Activated CD8-positive, alpha-beta T cell treated with anti-CD3 and anti-CD28 coated beads for 36 hours (primary cell): ENCODE measurements at regions not wholly inside any gene's neighbourhood (a gene's known extent, or its start where the extent isn't known, plus 50 kb on each side); places are given as distances from the start of the nearest gene placed in this dataset.

Source experiments
- ATAC-seq: fragments of 200-7000 bp; cut with Tn5 transposase; one replicate; pipeline ENCODE4 v1.10.0; 2021; ENCODE audit warnings: mild to moderate bottlenecking, moderate library complexity
- CTCF ChIA-PET: fragments of 350-600 bp; sonication (Branson Sonifier 250); formaldehyde crosslinking; loops from one replicate; lab custom pipeline; 2021; ENCODE audit warnings: antibody characterized with exemption; lab: Charles Lee
- POLR2A ChIA-PET: fragments of 350-600 bp; sonication (Branson Sonifier 250); formaldehyde crosslinking; loops from one replicate; lab custom pipeline; 2021; ENCODE audit warnings: antibody characterized with exemption; lab: Charles Lee
- DNase-seq: peaks from one replicate; pipeline ENCODE4 v3.0.0-alpha.2; 2020
- H3K27ac Mint-ChIP-seq: one replicate; pipeline ENCODE4 v1.8.0; 2021; ENCODE audit warnings: mild to moderate bottlenecking, mixed read lengths
- H3K27me3 Mint-ChIP-seq: one replicate; pipeline ENCODE4 v1.8.0; 2021; ENCODE audit warnings: mixed read lengths
- H3K36me3 Mint-ChIP-seq: one replicate; pipeline ENCODE4 v1.8.0; 2021; ENCODE audit warnings: low read depth, mixed read lengths
- H3K4me1 Mint-ChIP-seq: one replicate; pipeline ENCODE4 v1.8.0; 2021; ENCODE audit warnings: low read depth, mixed read lengths
- H3K4me3 Mint-ChIP-seq: one replicate; pipeline ENCODE4 v1.8.0; 2021; ENCODE audit warnings: mild to moderate bottlenecking, moderate library complexity, mixed read lengths
- H3K9me3 Mint-ChIP-seq: one replicate; pipeline ENCODE4 v1.8.0; 2021; ENCODE audit warnings: mixed read lengths
- intact Hi-C: fragments of 100-400 bp; cut with micrococcal nuclease; formaldehyde crosslinking; loops from one replicate; pipeline ENCODE4 v1.10.0; 2022
- TF ChIP-seq, protein P1 (sequence below): fragments of 200-600 bp; IDR thresholded peaks from one replicate; pipeline ENCODE4 v1.8.0; 2022; ENCODE audit warnings: antibody characterized with exemption, mild to moderate bottlenecking

DNA sequence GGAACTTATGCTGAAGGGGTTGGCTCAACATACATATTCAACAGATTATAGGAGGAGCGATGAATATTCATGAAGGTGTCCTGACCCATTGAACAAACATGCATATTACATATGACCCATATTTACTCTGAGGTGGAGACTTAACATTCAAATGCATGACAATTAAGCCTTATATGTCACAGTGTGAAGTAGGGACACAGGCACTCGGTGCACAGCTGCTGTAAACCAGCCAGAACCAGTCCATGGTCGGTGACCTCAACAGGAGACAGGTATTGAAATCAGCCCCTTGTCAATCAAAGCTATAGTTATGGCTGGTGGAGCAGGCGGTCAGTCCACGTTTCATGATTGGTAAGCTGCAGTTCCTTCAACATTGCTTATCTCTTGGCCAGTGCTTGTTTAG is 347.3 kb downstream of the THBS2 start:
- ATAC-seq (no peak), DNase-seq (no peak)
- POLR2A ChIA-PET: no interaction called here
- H3K9me3 Mint-ChIP-seq: no peaks in the 10 kb centered on the region
- CTCF ChIA-PET: interaction anchor here (1.3 kb wide), 1 partner anchor 12 kb away, joined by 5 read pairs; no protein-coding TSS in a partner anchor
- H3K4me3 Mint-ChIP-seq: no peak overlapping the region
- H3K27ac Mint-ChIP-seq: no peak overlapping the region
- no peaks in the 10 kb centered on the region for H3K36me3 Mint-ChIP-seq
- intact Hi-C loops: no loop called here
- TF ChIP-seq, protein P1, sequence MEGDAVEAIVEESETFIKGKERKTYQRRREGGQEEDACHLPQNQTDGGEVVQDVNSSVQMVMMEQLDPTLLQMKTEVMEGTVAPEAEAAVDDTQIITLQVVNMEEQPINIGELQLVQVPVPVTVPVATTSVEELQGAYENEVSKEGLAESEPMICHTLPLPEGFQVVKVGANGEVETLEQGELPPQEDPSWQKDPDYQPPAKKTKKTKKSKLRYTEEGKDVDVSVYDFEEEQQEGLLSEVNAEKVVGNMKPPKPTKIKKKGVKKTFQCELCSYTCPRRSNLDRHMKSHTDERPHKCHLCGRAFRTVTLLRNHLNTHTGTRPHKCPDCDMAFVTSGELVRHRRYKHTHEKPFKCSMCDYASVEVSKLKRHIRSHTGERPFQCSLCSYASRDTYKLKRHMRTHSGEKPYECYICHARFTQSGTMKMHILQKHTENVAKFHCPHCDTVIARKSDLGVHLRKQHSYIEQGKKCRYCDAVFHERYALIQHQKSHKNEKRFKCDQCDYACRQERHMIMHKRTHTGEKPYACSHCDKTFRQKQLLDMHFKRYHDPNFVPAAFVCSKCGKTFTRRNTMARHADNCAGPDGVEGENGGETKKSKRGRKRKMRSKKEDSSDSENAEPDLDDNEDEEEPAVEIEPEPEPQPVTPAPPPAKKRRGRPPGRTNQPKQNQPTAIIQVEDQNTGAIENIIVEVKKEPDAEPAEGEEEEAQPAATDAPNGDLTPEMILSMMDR: no peak
- peaks cover 5% of the 10 kb centered on the region for H3K4me1 Mint-ChIP-seq
- no peaks in the 10 kb centered on the region for H3K27me3 Mint-ChIP-seq

GRCh38 chr6:168905451-168906090 is 348.1 kb downstream of the THBS2 start:
- POLR2A ChIA-PET: no interaction called here
- peak; percentile 34 for DNase-seq
- ATAC-seq: peak; percentile 39
- Mint-ChIP-seq H3K4me1 (peaks cover 5% of the 10 kb centered on the region), H3K4me3 (no peak overlapping the region), H3K27ac (no peak overlapping the region), H3K9me3 (no peaks in the 10 kb centered on the region), H3K27me3 (no peaks in the 10 kb centered on the region), H3K36me3 (no peaks in the 10 kb centered on the region)
- CTCF ChIA-PET: no interaction called here
- intact Hi-C loops: no loop called here
- TF ChIP-seq, protein P1: no peak

DNA sequence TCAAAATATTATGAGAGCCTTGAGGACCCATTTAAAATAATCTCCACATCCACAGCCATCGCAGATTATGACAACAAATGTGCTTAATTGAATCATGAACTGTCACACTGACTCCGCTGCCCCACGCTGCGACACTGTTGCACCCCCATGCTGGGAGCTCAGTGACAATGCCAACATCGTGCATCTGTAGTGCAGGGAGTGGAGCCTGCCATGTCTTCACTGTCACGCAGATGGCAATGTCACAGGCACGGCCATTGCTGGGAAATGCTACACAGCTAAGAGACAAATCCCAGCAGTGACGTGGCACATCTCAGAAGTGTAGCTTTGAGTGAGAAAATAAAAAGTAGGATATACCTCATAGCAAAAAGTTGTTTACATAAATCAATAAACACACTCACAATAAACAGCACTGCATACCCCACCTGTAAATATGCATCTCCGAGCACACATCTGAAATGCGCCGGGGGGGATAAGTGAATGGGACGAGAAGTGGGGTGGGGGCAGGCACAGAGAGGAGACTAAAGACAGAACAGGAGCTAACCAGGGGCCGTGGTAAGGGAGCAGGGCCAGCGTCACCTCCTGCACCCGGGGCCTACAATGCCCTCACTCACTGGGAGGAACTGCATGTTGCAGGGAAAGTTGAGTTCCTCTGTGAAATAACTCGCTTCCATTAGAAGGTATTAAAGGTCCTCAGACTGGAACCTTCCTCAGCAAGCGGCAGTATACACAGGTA is 349.9 kb downstream of the THBS2 start:
- H3K27ac Mint-ChIP-seq: no peak overlapping the region
- H3K4me1 Mint-ChIP-seq: peaks cover 5% of the 10 kb centered on the region
- ChIA-PET CTCF (interaction anchor here (2.8 kb wide), 1 partner anchor 10 kb away, joined by 17 read pairs; no protein-coding TSS in a partner anchor), POLR2A (no interaction called here)
- H3K27me3 Mint-ChIP-seq: peaks cover 2% of the 10 kb centered on the region
- ATAC-seq: no peak
- no peak overlapping the region for H3K4me3 Mint-ChIP-seq
- H3K9me3 Mint-ChIP-seq: no peaks in the 10 kb centered on the region
- DNase-seq: no peak
- TF ChIP-seq, protein P1: no peak
- intact Hi-C loops: no loop called here
- no peaks in the 10 kb centered on the region for H3K36me3 Mint-ChIP-seq

- H3K9me3 Mint-ChIP-seq: no peaks in the 10 kb centered on the region
Observed at GRCh38 chr6:168902075-168902474, 351.6 kb downstream of the THBS2 start.

More at GRCh38 chr6:168902075-168902474, 351.6 kb downstream of the THBS2 start:
- Mint-ChIP-seq H3K4me1 (peaks cover 5% of the 10 kb centered on the region), H3K36me3 (no peaks in the 10 kb centered on the region), H3K4me3 (no peak overlapping the region), H3K27me3 (peaks cover 2% of the 10 kb centered on the region), H3K27ac (no peak overlapping the region)
- intact Hi-C loops: no loop called here
- TF ChIP-seq, protein P1: no peak
- no peak for DNase-seq
- POLR2A ChIA-PET: interaction anchor here (0.6 kb wide), 1 partner anchor 734 kb away, joined by 3 read pairs; no protein-coding TSS in a partner anchor
- CTCF ChIA-PET: interaction anchor here (2.8 kb wide), 1 partner anchor 8 kb away, joined by 17 read pairs; no protein-coding TSS in a partner anchor
- no peak for ATAC-seq
